ENCODE measurements at regions not wholly inside any gene's neighbourhood (a gene's known extent, or its start where the extent isn't known, plus 50 kb on each side); places are given as distances from the start of the nearest gene placed in this dataset.

GRCh38 chr4:124019749-124020549 lies 623.4 kb downstream of the SPRY1 start:
- no peak for TF ChIP-seq CTCF (conservative IDR thresholded peaks at IDR 0.05 in 1 of 2, IDR thresholded peaks at IDR 0.05 in 1 of 2; ENCODE audit: extremely low read depth in 1 of 2, insufficient read depth in 1 of 2, low read depth in 1 of 2, low read length in 2 of 2)
- no peak for TF ChIP-seq EZH2 (IDR thresholded peaks at IDR 0.05; ENCODE audit: borderline replicate concordance, low read length)
